ENCODE measurements at regions not wholly inside any gene's neighbourhood (a gene's known extent, or its start where the extent isn't known, plus 50 kb on each side); places are given as distances from the start of the nearest gene placed in this dataset.

GRCh38 chr15:59841036-59841435 is 151.9 kb upstream of the BNIP2 start:
- Histone ChIP-seq H3K9ac (ENCODE audit: low read length) (no peak overlapping the region), H3K27ac (ENCODE audit: low read length, poor library complexity, severe bottlenecking) (no peak overlapping the region), H2BK15ac (ENCODE audit: low read depth, poor library complexity, severe bottlenecking) (no peak overlapping the region), H3K14ac (ENCODE audit: low read length in 2 of 2) (no peak overlapping the region), H3K23ac (ENCODE audit: low read length in 2 of 2) (no peak overlapping the region), H2BK12ac (ENCODE audit: low read length in 2 of 2) (no peak overlapping the region), H4K8ac (ENCODE audit: low read length) (no peak overlapping the region), H3K4me1 (ENCODE audit: control insufficient read depth, insufficient read depth, low read depth, low read length) (no peaks in the 10 kb centered on the region), H3K27me3 (ENCODE audit: control insufficient read depth in 1 of 2, insufficient read depth in 1 of 2, low read length in 2 of 2) (peaks cover 10 to 23% of the 10 kb centered on the region in 2 experiments), H4K91ac (ENCODE audit: low read length) (no peak overlapping the region), H3K18ac (ENCODE audit: low read depth in 1 of 2, low read length in 2 of 2) (no peak overlapping the region), H3K4me2 (ENCODE audit: low read length, poor library complexity, severe bottlenecking) (no peak overlapping the region), H3K4ac (ENCODE audit: low read depth in 1 of 2, low read length in 2 of 2) (no peak overlapping the region), H3K36me3 (ENCODE audit: control insufficient read depth in 1 of 2, insufficient read depth in 2 of 2, low read depth in 1 of 2, low read length in 2 of 2) (no peaks in the 10 kb centered on the region), H2BK120ac (ENCODE audit: low read depth, low read length) (no peak overlapping the region), H3K4me3 (ENCODE audit: insufficient read depth in 1 of 2, low read depth in 1 of 2, low read length in 2 of 2) (no peak overlapping the region), H2AFZ (ENCODE audit: low read depth, low read length) (no peak overlapping the region), H2BK5ac (ENCODE audit: low read depth, low read length, poor library complexity, severe bottlenecking) (no peak overlapping the region), H3K79me1 (replicated peaks; ENCODE audit: low read length, poor library complexity, severe bottlenecking) (no peaks in the 10 kb centered on the region), H2AK5ac (ENCODE audit: low read length, severe bottlenecking) (no peak overlapping the region), H3K9me3 (ENCODE audit: control insufficient read depth, low read length) (no peaks in the 10 kb centered on the region)
- DNase-seq = no peak
- WGBS = 61% methylated on average over 4 of the region's 4 CpGs

- no peak overlapping the region for H4K8ac ChIP-seq (ENCODE audit: low read length)
- no peak overlapping the region for H3K4ac ChIP-seq (ENCODE audit: low read depth in 1 of 2, low read length in 2 of 2)
- no peak overlapping the region for H2AK5ac ChIP-seq (ENCODE audit: low read length, severe bottlenecking)
- no peaks in the 10 kb centered on the region for H3K4me1 ChIP-seq (ENCODE audit: control insufficient read depth, insufficient read depth, low read depth, low read length)
- H2AFZ ChIP-seq (ENCODE audit: low read depth, low read length) = no peak overlapping the region
- no peak overlapping the region for H3K9ac ChIP-seq (ENCODE audit: low read length)
- WGBS = 88% methylated on average over 2 of the region's 2 CpGs
- H3K14ac ChIP-seq (ENCODE audit: low read length in 2 of 2) = no peak overlapping the region
- H4K91ac ChIP-seq (ENCODE audit: low read length) = no peak overlapping the region
- H3K79me1 ChIP-seq (replicated peaks; ENCODE audit: low read length, poor library complexity, severe bottlenecking) = no peaks in the 10 kb centered on the region
- H3K9me3 ChIP-seq (ENCODE audit: control insufficient read depth, low read length) = no peaks in the 10 kb centered on the region
- no peak overlapping the region for H3K18ac ChIP-seq (ENCODE audit: low read depth in 1 of 2, low read length in 2 of 2)
- no peak overlapping the region for H3K4me2 ChIP-seq (ENCODE audit: low read length, poor library complexity, severe bottlenecking)
- no peak overlapping the region for H2BK120ac ChIP-seq (ENCODE audit: low read depth, low read length)
- H3K4me3 ChIP-seq (ENCODE audit: insufficient read depth in 1 of 2, low read depth in 1 of 2, low read length in 2 of 2) = no peak overlapping the region
- no peak overlapping the region for H2BK5ac ChIP-seq (ENCODE audit: low read depth, low read length, poor library complexity, severe bottlenecking)
- no peak for DNase-seq
- no peaks in the 10 kb centered on the region for H3K36me3 ChIP-seq (ENCODE audit: control insufficient read depth in 1 of 2, insufficient read depth in 2 of 2, low read depth in 1 of 2, low read length in 2 of 2)
- H3K27ac ChIP-seq (ENCODE audit: low read length, poor library complexity, severe bottlenecking) = no peak overlapping the region
- H3K27me3 ChIP-seq (ENCODE audit: control insufficient read depth in 1 of 2, insufficient read depth in 1 of 2, low read length in 2 of 2) = peaks cover 8 to 29% of the 10 kb centered on the region in 2 experiments
- no peak overlapping the region for H2BK15ac ChIP-seq (ENCODE audit: low read depth, poor library complexity, severe bottlenecking)
- no peak overlapping the region for H3K23ac ChIP-seq (ENCODE audit: low read length in 2 of 2)
- no peak overlapping the region for H2BK12ac ChIP-seq (ENCODE audit: low read length in 2 of 2)
Measured at GRCh38 chr15:59839906-59840305, 150.8 kb upstream of the BNIP2 start.

- Histone ChIP-seq H3K23ac (ENCODE audit: low read length in 2 of 2) (no peak overlapping the region), H2BK120ac (ENCODE audit: low read depth, low read length) (no peak overlapping the region), H3K14ac (ENCODE audit: low read length in 2 of 2) (no peak overlapping the region), H3K27me3 (ENCODE audit: control insufficient read depth in 1 of 2, insufficient read depth in 1 of 2, low read length in 2 of 2) (peaks cover 8 to 35% of the 10 kb centered on the region in 2 experiments), H3K27ac (ENCODE audit: low read length, poor library complexity, severe bottlenecking) (no peak overlapping the region), H3K79me1 (replicated peaks; ENCODE audit: low read length, poor library complexity, severe bottlenecking) (no peaks in the 10 kb centered on the region), H2BK5ac (ENCODE audit: low read depth, low read length, poor library complexity, severe bottlenecking) (no peak overlapping the region), H2AFZ (ENCODE audit: low read depth, low read length) (no peak overlapping the region), H2BK15ac (ENCODE audit: low read depth, poor library complexity, severe bottlenecking) (no peak overlapping the region), H4K91ac (ENCODE audit: low read length) (no peak overlapping the region), H3K9ac (ENCODE audit: low read length) (no peak overlapping the region), H4K8ac (ENCODE audit: low read length) (no peak overlapping the region), H3K4me1 (ENCODE audit: control insufficient read depth, insufficient read depth, low read depth, low read length) (no peaks in the 10 kb centered on the region), H2BK12ac (ENCODE audit: low read length in 2 of 2) (no peak overlapping the region), H2AK5ac (ENCODE audit: low read length, severe bottlenecking) (no peak overlapping the region), H3K18ac (ENCODE audit: low read depth in 1 of 2, low read length in 2 of 2) (no peak overlapping the region), H3K4me3 (ENCODE audit: insufficient read depth in 1 of 2, low read depth in 1 of 2, low read length in 2 of 2) (no peak overlapping the region), H3K36me3 (ENCODE audit: control insufficient read depth in 1 of 2, insufficient read depth in 2 of 2, low read depth in 1 of 2, low read length in 2 of 2) (no peaks in the 10 kb centered on the region), H3K4ac (ENCODE audit: low read depth in 1 of 2, low read length in 2 of 2) (no peak overlapping the region), H3K9me3 (ENCODE audit: control insufficient read depth, low read length) (no peaks in the 10 kb centered on the region), H3K4me2 (ENCODE audit: low read length, poor library complexity, severe bottlenecking) (no peak overlapping the region)
- WGBS = 61% methylated on average over 4 of the region's 4 CpGs
- no peak for DNase-seq
Measured at GRCh38 chr15:59838900-59839299, 149.8 kb upstream of the BNIP2 start.

- Histone ChIP-seq H2BK120ac (ENCODE audit: low read depth, low read length) (no peak overlapping the region), H2AFZ (ENCODE audit: low read depth, low read length) (no peak overlapping the region), H4K91ac (ENCODE audit: low read length) (no peak overlapping the region), H3K4me1 (ENCODE audit: control insufficient read depth, insufficient read depth, low read depth, low read length) (no peaks in the 10 kb centered on the region), H3K36me3 (ENCODE audit: control insufficient read depth in 1 of 2, insufficient read depth in 2 of 2, low read depth in 1 of 2, low read length in 2 of 2) (no peaks in the 10 kb centered on the region), H3K4ac (ENCODE audit: low read depth in 1 of 2, low read length in 2 of 2) (no peak overlapping the region), H2BK5ac (ENCODE audit: low read depth, low read length, poor library complexity, severe bottlenecking) (no peak overlapping the region), H3K4me3 (ENCODE audit: insufficient read depth in 1 of 2, low read depth in 1 of 2, low read length in 2 of 2) (no peak overlapping the region), H3K14ac (ENCODE audit: low read length in 2 of 2) (no peak overlapping the region), H2BK12ac (ENCODE audit: low read length in 2 of 2) (no peak overlapping the region), H3K27ac (ENCODE audit: low read length, poor library complexity, severe bottlenecking) (no peak overlapping the region), H3K9me3 (ENCODE audit: control insufficient read depth, low read length) (no peaks in the 10 kb centered on the region), H3K18ac (ENCODE audit: low read depth in 1 of 2, low read length in 2 of 2) (no peak overlapping the region), H2BK15ac (ENCODE audit: low read depth, poor library complexity, severe bottlenecking) (no peak overlapping the region), H3K23ac (ENCODE audit: low read length in 2 of 2) (no peak overlapping the region), H3K27me3 (ENCODE audit: control insufficient read depth in 1 of 2, insufficient read depth in 1 of 2, low read length in 2 of 2) (peaks cover 4 to 40% of the 10 kb centered on the region in 2 experiments), H2AK5ac (ENCODE audit: low read length, severe bottlenecking) (no peak overlapping the region), H4K8ac (ENCODE audit: low read length) (no peak overlapping the region), H3K9ac (ENCODE audit: low read length) (no peak overlapping the region), H3K4me2 (ENCODE audit: low read length, poor library complexity, severe bottlenecking) (no peak overlapping the region), H3K79me1 (replicated peaks; ENCODE audit: low read length, poor library complexity, severe bottlenecking) (no peaks in the 10 kb centered on the region)
- DNase-seq = no peak
- 80% methylated on average over 1 of the region's 1 CpG for WGBS
Measured at GRCh38 chr15:59835776-59836175, 146.7 kb upstream of the BNIP2 start.
